Ovary (tissue), 7 donors: ENCODE measurements at regions not wholly inside any gene's neighbourhood (a gene's known extent, or its start where the extent isn't known, plus 50 kb on each side); places are given as distances from the start of the nearest gene placed in this dataset.

Experiments used
- DNase-seq, 5 donors: peaks; one replicate each; pipeline ENCODE4 v3.0.0-alpha.2; 2019 to 2020
- H3K27ac ChIP-seq, 2 donors: fragments of 200-600 bp; one replicate each; pipeline versions ENCODE4 v1.5.1 to v1.8.0; 2019 to 2022
- H3K27me3 ChIP-seq: fragments of 200-600 bp; one replicate; pipeline ENCODE4 v1.8.0; 2022
- H3K36me3 ChIP-seq: fragments of 200-600 bp; sonication (generic); one replicate; pipeline ENCODE4 v1.5.1; 2019
- H3K4me1 ChIP-seq: one replicate; pipeline ENCODE4 v1.8.1; 2013; ENCODE audit warnings: mild to moderate bottlenecking, moderate library complexity; ENCODE audit not compliant: insufficient read depth
- H3K4me3 ChIP-seq: fragments of 200-600 bp; sonication (generic); one replicate; pipeline ENCODE4 v1.5.1; 2017
- H3K9me3 ChIP-seq, 2 donors: fragments of 200-600 bp in 1 of 2; sonication (generic) in 1 of 2; one replicate each; pipeline versions ENCODE4 v1.5.1 to v1.8.1; 2013 to 2019; ENCODE audit warnings: mild to moderate bottlenecking in 1 of 2, moderate library complexity in 1 of 2
- CTCF ChIP-seq, 3 donors: fragments of 450-650 bp in 2 of 3; fragments of 200-600 bp in 1 of 3; IDR thresholded peaks; one replicate each; pipeline versions ENCODE4 v1.5.1 to v1.8.0; 2016 to 2022; ENCODE audit warnings: antibody characterized with exemption in 3 of 3, mild to moderate bottlenecking in 1 of 3
- EP300 ChIP-seq: sonication (generic); formaldehyde crosslinking; IDR thresholded peaks from one replicate; pipeline ENCODE4 v1.6.1; 2017; ENCODE audit warnings: antibody characterized with exemption
- POLR2A ChIP-seq: fragments of 450-650 bp; IDR thresholded peaks from one replicate; pipeline ENCODE4 v1.6.1; 2017; ENCODE audit warnings: antibody characterized with exemption, mild to moderate bottlenecking, moderate library complexity
- WGBS, 3 donors: extraction: QIAGEN DNeasy Blood & Tissue Kit in 1 of 3; methylation state at CpG; one replicate each; pipeline versions ENCODE4 v1.1.5 to v1.1.7; 2013 to 2017; 5-methylcytosine and 5-hydroxymethylcytosine counted together
- intact Hi-C, 4 donors: fragments of 100-400 bp; cut with DNase I; formaldehyde crosslinking; loops; one replicate each; pipeline versions ENCODE4 v1.11.0 to v1.15.1; 2022 to 2023
- donor health status: DM: no; HTN: no; CAD: no; lungs with moderate emphysema.
- donor health status: DM: no; HTN: no; CAD: no.
- donor health status: Bipolar disorder and iron deficiency.
- donor health status: DM: no; HTN: no; CAD: no.
- donor health status: DM: yes; HTN: yes; CAD: no.

GRCh38 chr11:109112821-109113280 lies 309.1 kb upstream of the C11orf87 start:
- H3K27ac ChIP-seq = no peak overlapping the region
- H3K4me3 ChIP-seq = no peak overlapping the region
- H3K27me3 ChIP-seq = no peaks in the 10 kb centered on the region
- 19 to 20% (median 20%) methylated on average over 7 of the region's 7 CpGs for WGBS, 3 donors
- H3K9me3 ChIP-seq = no peaks in the 10 kb centered on the region
- DNase-seq = no peak
- no peaks in the 10 kb centered on the region for H3K4me1 ChIP-seq
- intact Hi-C loops = no loop called here
- H3K36me3 ChIP-seq = no peaks in the 10 kb centered on the region
- no peak for TF ChIP-seq CTCF (IDR thresholded peaks at IDR 0.05)
- no peak for TF ChIP-seq POLR2A
- TF ChIP-seq EP300 = no peak

- Histone ChIP-seq H3K27me3 (no peaks in the 10 kb centered on the region), H3K4me1 (no peaks in the 10 kb centered on the region), H3K4me3 (no peak overlapping the region), H3K27ac (no peak overlapping the region), H3K9me3 (no peaks in the 10 kb centered on the region), H3K36me3 (no peaks in the 10 kb centered on the region)
- intact Hi-C loops = no loop called here
- 52 to 65% (median 62%) methylated on average over 3 of the region's 3 CpGs for WGBS, 3 donors
- no peak for TF ChIP-seq POLR2A
- no peak for DNase-seq
Observed at GRCh38 chr11:109120341-109120740, 301.6 kb upstream of the C11orf87 start.

GRCh38 chr11:109121173-109121932 lies 300.6 kb upstream of the C11orf87 start:
- 90 to 92% (median 90%) methylated on average over 5 of the region's 5 CpGs for WGBS, 3 donors
- Histone ChIP-seq H3K9me3 (no peaks in the 10 kb centered on the region), H3K4me3 (no peak overlapping the region), H3K27ac (no peak overlapping the region), H3K4me1 (no peaks in the 10 kb centered on the region), H3K36me3 (no peaks in the 10 kb centered on the region), H3K27me3 (no peaks in the 10 kb centered on the region)
- DNase-seq = no peak
- intact Hi-C loops = no loop called here
- TF ChIP-seq EP300 = no peak
- no peak for TF ChIP-seq CTCF (IDR thresholded peaks at IDR 0.05)
- no peak for TF ChIP-seq POLR2A

- Histone ChIP-seq H3K27me3 (no peaks in the 10 kb centered on the region), H3K4me1 (no peaks in the 10 kb centered on the region), H3K27ac (no peak overlapping the region), H3K4me3 (no peak overlapping the region), H3K9me3 (no peaks in the 10 kb centered on the region), H3K36me3 (no peaks in the 10 kb centered on the region)
- intact Hi-C loops = no loop called here
- DNase-seq = no peak
- 51 to 52% (median 52%) methylated on average over 11 of the region's 11 CpGs for WGBS, 3 donors
- TF ChIP-seq EP300 (no peak), POLR2A (no peak), CTCF (IDR thresholded peaks at IDR 0.05) (no peak)
Observed at GRCh38 chr11:109123816-109124787, 297.9 kb upstream of the C11orf87 start.
